ENCODE measurements at regions not wholly inside any gene's neighbourhood (a gene's known extent, or its start where the extent isn't known, plus 50 kb on each side); places are given as distances from the start of the nearest gene placed in this dataset.

DNA sequence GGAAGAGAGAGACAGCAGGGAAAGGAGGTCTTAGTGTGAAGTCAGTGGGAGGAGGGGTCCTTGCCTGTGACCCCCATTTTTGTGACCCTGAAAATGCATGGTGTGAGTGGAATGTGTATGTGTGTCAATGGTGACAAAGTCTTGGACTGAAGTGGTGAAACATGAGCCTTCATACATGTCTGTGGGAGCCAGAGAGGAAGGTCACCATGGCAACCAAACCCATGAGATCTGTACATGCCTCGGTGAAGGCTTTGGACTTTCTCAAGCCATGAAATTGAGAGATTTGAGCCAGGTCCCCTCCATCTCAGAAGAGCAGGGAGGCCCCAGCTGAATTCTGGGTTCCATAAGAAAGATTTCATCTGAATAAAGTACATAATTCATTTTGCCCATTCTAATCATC lies 108.7 kb downstream of the TTC8 start:
- H3K27me3 Mint-ChIP-seq (ENCODE audit: low read depth, unreplicated experiment): peaks cover 1% of the 10 kb centered on the region
- no peak overlapping the region for H3K4me3 ChIP-seq (ENCODE audit: insufficient read depth, low read depth, low read length)
- FAIRE-seq (no peak), DNase-seq (ENCODE audit: low read depth) (peak; percentile 3)
- H3K4me1 ChIP-seq (ENCODE audit: insufficient read depth, low read length): no peaks in the 10 kb centered on the region
- H3K36me3 Mint-ChIP-seq (ENCODE audit: low read depth, unreplicated experiment): no peaks in the 10 kb centered on the region
- no peaks in the 10 kb centered on the region for H4K20me1 ChIP-seq (ENCODE audit: insufficient read depth, low read length)
- no peak overlapping the region for H3K9ac ChIP-seq (ENCODE audit: low read length)
- no peaks in the 10 kb centered on the region for H3K36me3 ChIP-seq (ENCODE audit: insufficient read depth, low read length)
- TF ChIP-seq, protein P1, sequence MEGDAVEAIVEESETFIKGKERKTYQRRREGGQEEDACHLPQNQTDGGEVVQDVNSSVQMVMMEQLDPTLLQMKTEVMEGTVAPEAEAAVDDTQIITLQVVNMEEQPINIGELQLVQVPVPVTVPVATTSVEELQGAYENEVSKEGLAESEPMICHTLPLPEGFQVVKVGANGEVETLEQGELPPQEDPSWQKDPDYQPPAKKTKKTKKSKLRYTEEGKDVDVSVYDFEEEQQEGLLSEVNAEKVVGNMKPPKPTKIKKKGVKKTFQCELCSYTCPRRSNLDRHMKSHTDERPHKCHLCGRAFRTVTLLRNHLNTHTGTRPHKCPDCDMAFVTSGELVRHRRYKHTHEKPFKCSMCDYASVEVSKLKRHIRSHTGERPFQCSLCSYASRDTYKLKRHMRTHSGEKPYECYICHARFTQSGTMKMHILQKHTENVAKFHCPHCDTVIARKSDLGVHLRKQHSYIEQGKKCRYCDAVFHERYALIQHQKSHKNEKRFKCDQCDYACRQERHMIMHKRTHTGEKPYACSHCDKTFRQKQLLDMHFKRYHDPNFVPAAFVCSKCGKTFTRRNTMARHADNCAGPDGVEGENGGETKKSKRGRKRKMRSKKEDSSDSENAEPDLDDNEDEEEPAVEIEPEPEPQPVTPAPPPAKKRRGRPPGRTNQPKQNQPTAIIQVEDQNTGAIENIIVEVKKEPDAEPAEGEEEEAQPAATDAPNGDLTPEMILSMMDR (IDR thresholded peaks at IDR 0.05; ENCODE audit: insufficient read depth, low read depth, low read length): no peak
- no peak for TF ChIP-seq EZH2 (IDR thresholded peaks at IDR 0.05; ENCODE audit: insufficient read depth, low read length)
- peaks cover 5% of the 10 kb centered on the region for H3K9me3 Mint-ChIP-seq (ENCODE audit: unreplicated experiment)
- H3K27ac Mint-ChIP-seq (ENCODE audit: unreplicated experiment): peak overlapping the region; percentile 16
- no peak overlapping the region for H2AFZ ChIP-seq (ENCODE audit: low read depth, low read length)
- H3K4me1 Mint-ChIP-seq (ENCODE audit: low read depth, unreplicated experiment): peaks cover 6% of the 10 kb centered on the region
- H3K9me3 ChIP-seq (ENCODE audit: insufficient read depth, low read depth, low read length): no peaks in the 10 kb centered on the region
- no peak overlapping the region for H3K4me2 ChIP-seq (ENCODE audit: low read length)
- H3K27me3 ChIP-seq (ENCODE audit: insufficient read depth, low read length): no peaks in the 10 kb centered on the region
- no peaks in the 10 kb centered on the region for H3K79me2 ChIP-seq (ENCODE audit: insufficient read depth, low read length)
- H3K27ac ChIP-seq (ENCODE audit: low read depth, low read length): no peak overlapping the region
- H3K4me3 Mint-ChIP-seq (ENCODE audit: unreplicated experiment): no peak overlapping the region

DNA sequence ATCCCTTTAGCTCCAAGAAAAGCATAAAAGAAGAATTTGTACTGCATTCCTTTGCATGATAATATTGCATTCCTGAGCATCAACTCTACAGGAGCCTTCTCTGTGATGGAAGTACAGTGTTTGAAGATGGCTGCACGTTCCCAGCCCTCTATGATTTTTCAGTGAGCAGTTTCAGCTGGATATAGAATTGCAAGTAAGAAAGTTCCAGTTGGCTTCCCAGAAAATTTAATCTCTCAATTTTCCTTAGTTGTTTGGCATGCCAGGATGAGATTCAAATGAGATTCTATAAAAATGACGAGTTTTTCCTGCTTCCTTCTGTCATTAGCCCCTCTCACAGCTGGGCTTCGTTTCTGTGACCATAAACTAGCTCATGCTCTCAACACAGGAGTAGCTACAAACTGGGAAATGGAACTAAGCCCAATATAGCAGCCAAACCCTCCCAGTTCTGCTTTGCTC lies 109.9 kb downstream of the TTC8 start:
- DNase-seq (ENCODE audit: low read depth) (peak; percentile 45), FAIRE-seq (no peak)
- Histone ChIP-seq H3K27ac (ENCODE audit: low read depth, low read length) (no peak overlapping the region), H3K9me3 (ENCODE audit: insufficient read depth, low read depth, low read length) (no peaks in the 10 kb centered on the region), H3K9ac (ENCODE audit: low read length) (no peak overlapping the region), H3K4me2 (ENCODE audit: low read length) (no peak overlapping the region), H2AFZ (ENCODE audit: low read depth, low read length) (peak overlapping the region; percentile 15), H3K4me3 (ENCODE audit: insufficient read depth, low read depth, low read length) (no peak overlapping the region), H3K36me3 (ENCODE audit: insufficient read depth, low read length) (no peaks in the 10 kb centered on the region), H4K20me1 (ENCODE audit: insufficient read depth, low read length) (no peaks in the 10 kb centered on the region), H3K4me1 (ENCODE audit: insufficient read depth, low read length) (no peaks in the 10 kb centered on the region), H3K27me3 (ENCODE audit: insufficient read depth, low read length) (no peaks in the 10 kb centered on the region), H3K79me2 (ENCODE audit: insufficient read depth, low read length) (no peaks in the 10 kb centered on the region)
- Mint-ChIP-seq H3K36me3 (ENCODE audit: low read depth, unreplicated experiment) (no peaks in the 10 kb centered on the region), H3K4me1 (ENCODE audit: low read depth, unreplicated experiment) (peaks cover 6% of the 10 kb centered on the region), H3K27ac (ENCODE audit: unreplicated experiment) (peak overlapping the region; percentile 36), H3K4me3 (ENCODE audit: unreplicated experiment) (no peak overlapping the region), H3K27me3 (ENCODE audit: low read depth, unreplicated experiment) (peaks cover 2% of the 10 kb centered on the region), H3K9me3 (ENCODE audit: unreplicated experiment) (peaks cover 5% of the 10 kb centered on the region)
- TF ChIP-seq EZH2 (IDR thresholded peaks at IDR 0.05; ENCODE audit: insufficient read depth, low read length): no peak
- TF ChIP-seq, protein P1 (IDR thresholded peaks at IDR 0.05; ENCODE audit: insufficient read depth, low read depth, low read length): no peak

DNA sequence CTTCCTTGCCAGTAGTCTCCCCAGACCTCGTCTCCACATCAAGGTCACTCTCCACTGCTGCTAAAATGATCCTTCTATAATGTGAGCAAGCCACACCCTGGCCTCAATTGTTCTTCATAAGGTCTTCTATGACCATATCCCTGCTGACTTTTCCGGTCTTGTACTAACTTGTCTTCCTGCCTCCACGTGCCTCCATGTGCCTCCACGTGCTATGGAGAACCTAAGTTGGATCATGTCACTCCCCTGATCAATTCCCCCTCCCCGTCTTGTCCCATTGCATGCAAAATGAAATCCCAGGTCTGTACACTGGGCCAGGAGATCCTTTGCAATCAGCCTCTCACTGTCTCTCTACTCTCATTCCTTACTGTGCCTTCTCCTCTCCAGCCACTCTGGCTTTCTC lies 110.6 kb downstream of the TTC8 start:
- Histone ChIP-seq H3K4me1 (ENCODE audit: insufficient read depth, low read length) (no peaks in the 10 kb centered on the region), H3K27ac (ENCODE audit: low read depth, low read length) (no peak overlapping the region), H3K4me3 (ENCODE audit: insufficient read depth, low read depth, low read length) (no peak overlapping the region), H2AFZ (ENCODE audit: low read depth, low read length) (no peak overlapping the region), H3K79me2 (ENCODE audit: insufficient read depth, low read length) (no peaks in the 10 kb centered on the region), H3K27me3 (ENCODE audit: insufficient read depth, low read length) (no peaks in the 10 kb centered on the region), H3K36me3 (ENCODE audit: insufficient read depth, low read length) (no peaks in the 10 kb centered on the region), H3K9ac (ENCODE audit: low read length) (no peak overlapping the region), H3K9me3 (ENCODE audit: insufficient read depth, low read depth, low read length) (no peaks in the 10 kb centered on the region), H3K4me2 (ENCODE audit: low read length) (no peak overlapping the region), H4K20me1 (ENCODE audit: insufficient read depth, low read length) (no peaks in the 10 kb centered on the region)
- Mint-ChIP-seq H3K27ac (ENCODE audit: unreplicated experiment) (no peak overlapping the region), H3K4me3 (ENCODE audit: unreplicated experiment) (no peak overlapping the region), H3K36me3 (ENCODE audit: low read depth, unreplicated experiment) (no peaks in the 10 kb centered on the region), H3K4me1 (ENCODE audit: low read depth, unreplicated experiment) (peaks cover 6% of the 10 kb centered on the region), H3K27me3 (ENCODE audit: low read depth, unreplicated experiment) (peaks cover 7% of the 10 kb centered on the region), H3K9me3 (ENCODE audit: unreplicated experiment) (no peaks in the 10 kb centered on the region)
- TF ChIP-seq, protein P1 (IDR thresholded peaks at IDR 0.05; ENCODE audit: insufficient read depth, low read depth, low read length): no peak
- TF ChIP-seq EZH2 (IDR thresholded peaks at IDR 0.05; ENCODE audit: insufficient read depth, low read length): no peak
- no peak for DNase-seq (ENCODE audit: low read depth)
- FAIRE-seq: no peak

All from astrocyte (in vitro differentiated cells and primary cell).